PC-3 (cell line): ENCODE measurements at regions not wholly inside any gene's neighbourhood (a gene's known extent, or its start where the extent isn't known, plus 50 kb on each side); places are given as distances from the start of the nearest gene placed in this dataset.

Experiments used
- ATAC-seq: fragments of 200-7000 bp; cut with Tn5 transposase; 2 replicates; pipeline ENCODE4 v1.9.1; 2020; ENCODE audit warnings: mild to moderate bottlenecking, moderate library complexity
- BruUV-seq: library from RNA; stranded (reverse); fragments of 400-500 nt; replicated peaks from 2 replicates; lab custom pipeline; 2021; lab: Mats Ljungman, UMichigan
- CTCF ChIA-PET: fragments of 300-600 bp; sonication (Branson Sonifier 250); formaldehyde crosslinking; loops from one replicate; lab custom pipeline; 2022; ENCODE audit warnings: antibody characterized with exemption; lab: Charles Lee
- POLR2A ChIA-PET: fragments of 300-600 bp; sonication (Branson Sonifier 250); formaldehyde crosslinking; loops from one replicate; lab custom pipeline; 2022; ENCODE audit warnings: antibody characterized with exemption; ENCODE audit not compliant: unreplicated experiment; lab: Charles Lee
- DNase-seq: peaks from one replicate; pipeline ENCODE4 v3.0.0-alpha.2; 2015
- H2AFZ ChIP-seq: fragments of 300-600 bp; sonication (generic); 2 replicates; pipeline ENCODE4 v1.6.0; 2016; ENCODE audit warnings: antibody characterized with exemption, low read length
- H3F3A ChIP-seq: fragments of 300-600 bp; sonication (generic); one replicate; pipeline ENCODE4 v1.6.0; 2017; ENCODE audit warnings: antibody characterized with exemption, low read length, control low read depth, mild to moderate bottlenecking; ENCODE audit not compliant: unreplicated experiment
- H3K27ac ChIP-seq: fragments of 300-600 bp; sonication (generic); 2 replicates; pipeline ENCODE4 v1.5.1; 2016; ENCODE audit warnings: mild to moderate bottlenecking, low read length
- H3K27me3 ChIP-seq: fragments of 300-600 bp; sonication (generic); 2 replicates; pipeline ENCODE4 v1.6.1; 2016; ENCODE audit warnings: low read length, mixed read lengths
- H3K36me3 ChIP-seq: fragments of 300-600 bp; sonication (generic); 2 replicates; pipeline ENCODE4 v1.6.1; 2016; ENCODE audit warnings: low read depth, mixed run types, low read length, mixed read lengths
- H3K4me1 ChIP-seq: fragments of 300-600 bp; sonication (generic); 2 replicates; pipeline ENCODE4 v1.5.1; 2016; ENCODE audit warnings: low read length; ENCODE audit not compliant: insufficient read depth
- H3K4me2 ChIP-seq: fragments of 300-600 bp; sonication (generic); 2 replicates; pipeline ENCODE4 v1.6.0; 2016; ENCODE audit warnings: low read length
- H3K4me3 ChIP-seq: fragments of 300-600 bp; sonication (generic); 2 replicates; pipeline ENCODE4 v1.5.1; 2016; ENCODE audit warnings: mild to moderate bottlenecking, low read length, mixed read lengths
- H3K79me2 ChIP-seq: fragments of 300-600 bp; sonication (generic); 2 replicates; pipeline ENCODE4 v1.6.1; 2017; ENCODE audit warnings: low read length, mixed read lengths
- H3K9ac ChIP-seq: fragments of 300-600 bp; sonication (generic); 2 replicates; pipeline ENCODE4 v1.6.0; 2016; ENCODE audit warnings: mild to moderate bottlenecking, low read length
- H3K9me2 ChIP-seq: fragments of 300-600 bp; sonication (generic); replicated peaks from 2 replicates; pipeline ENCODE4 v1.6.1; 2016; ENCODE audit warnings: mixed run types, low read length, mixed read lengths
- H3K9me3 ChIP-seq: fragments of 300-600 bp; sonication (generic); 2 replicates; pipeline ENCODE4 v1.6.1; 2016; ENCODE audit warnings: low read length, mixed read lengths
- H4K20me1 ChIP-seq: fragments of 300-600 bp; sonication (generic); 2 replicates; pipeline ENCODE4 v1.6.1; 2016; ENCODE audit warnings: low read length, mixed read lengths
- EZH2 ChIP-seq: fragments of 300-600 bp; sonication (generic); IDR thresholded peaks from one replicate; pipeline ENCODE4 v1.6.1; 2017; ENCODE audit warnings: antibody characterized with exemption, mild to moderate bottlenecking, low read length; ENCODE audit not compliant: unreplicated experiment
- EZH2phosphoT487 ChIP-seq: fragments of 300-600 bp; sonication (generic); IDR thresholded peaks from 2 replicates; pipeline ENCODE4 v1.6.1; 2018; ENCODE audit warnings: mild to moderate bottlenecking, antibody characterized with exemption, low read length, borderline replicate concordance
- intact Hi-C: fragments of 100-400 bp; cut with micrococcal nuclease; formaldehyde crosslinking; loops from 2 replicates; pipeline ENCODE4 v1.9.0; 2023
- TF ChIP-seq, protein P1 (sequence below): fragments of 300-600 bp; sonication (generic); conservative IDR thresholded peaks from 2 replicates; pipeline ENCODE4 v1.5.1; 2017; ENCODE audit warnings: antibody characterized with exemption, low read depth, mild to moderate bottlenecking, low read length

- no peak overlapping the region for H3K27ac ChIP-seq
- H3K9me3 ChIP-seq, result peaks cover 8% of the 10 kb centered on the region; the same call in 1 of the 2 replicates
- H3K4me1 ChIP-seq, result no peaks in the 10 kb centered on the region
- intact Hi-C loops, result no loop called here
- no peak overlapping the region for H3K4me2 ChIP-seq
- no peak overlapping the region for H3K4me3 ChIP-seq
- CTCF ChIA-PET, result no interaction called here
- H3F3A ChIP-seq, result no peaks in the 10 kb centered on the region
- H3K9ac ChIP-seq, result no peak overlapping the region
- H3K79me2 ChIP-seq, result no peaks in the 10 kb centered on the region
- no peaks in the 10 kb centered on the region for H3K36me3 ChIP-seq
- ATAC-seq, result no peak
- POLR2A ChIA-PET, result no interaction called here
- no TSS peak for BruUV-seq
- TF ChIP-seq, protein P1, sequence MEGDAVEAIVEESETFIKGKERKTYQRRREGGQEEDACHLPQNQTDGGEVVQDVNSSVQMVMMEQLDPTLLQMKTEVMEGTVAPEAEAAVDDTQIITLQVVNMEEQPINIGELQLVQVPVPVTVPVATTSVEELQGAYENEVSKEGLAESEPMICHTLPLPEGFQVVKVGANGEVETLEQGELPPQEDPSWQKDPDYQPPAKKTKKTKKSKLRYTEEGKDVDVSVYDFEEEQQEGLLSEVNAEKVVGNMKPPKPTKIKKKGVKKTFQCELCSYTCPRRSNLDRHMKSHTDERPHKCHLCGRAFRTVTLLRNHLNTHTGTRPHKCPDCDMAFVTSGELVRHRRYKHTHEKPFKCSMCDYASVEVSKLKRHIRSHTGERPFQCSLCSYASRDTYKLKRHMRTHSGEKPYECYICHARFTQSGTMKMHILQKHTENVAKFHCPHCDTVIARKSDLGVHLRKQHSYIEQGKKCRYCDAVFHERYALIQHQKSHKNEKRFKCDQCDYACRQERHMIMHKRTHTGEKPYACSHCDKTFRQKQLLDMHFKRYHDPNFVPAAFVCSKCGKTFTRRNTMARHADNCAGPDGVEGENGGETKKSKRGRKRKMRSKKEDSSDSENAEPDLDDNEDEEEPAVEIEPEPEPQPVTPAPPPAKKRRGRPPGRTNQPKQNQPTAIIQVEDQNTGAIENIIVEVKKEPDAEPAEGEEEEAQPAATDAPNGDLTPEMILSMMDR, result no peak
- TF ChIP-seq EZH2phosphoT487 (no peak), EZH2 (no peak)
- no peak overlapping the region for H2AFZ ChIP-seq
- no peak for DNase-seq
- no peaks in the 10 kb centered on the region for H3K27me3 ChIP-seq
- H4K20me1 ChIP-seq, result no peaks in the 10 kb centered on the region
- H3K9me2 ChIP-seq, result no peaks in the 10 kb centered on the region
Observed at GRCh38 chr3:6568999-6569493, 291.9 kb upstream of the GRM7 start.

GRCh38 chr3:6571448-6571847 is 289.5 kb upstream of the GRM7 start:
- peaks cover 19% of the 10 kb centered on the region for H3K9me3 ChIP-seq
- no peak overlapping the region for H3K4me3 ChIP-seq
- no peaks in the 10 kb centered on the region for H3K36me3 ChIP-seq
- no peak for TF ChIP-seq EZH2phosphoT487
- TF ChIP-seq, protein P1, result no peak
- TF ChIP-seq EZH2, result no peak
- no peaks in the 10 kb centered on the region for H4K20me1 ChIP-seq
- CTCF ChIA-PET, result no interaction called here
- H3K9me2 ChIP-seq, result no peaks in the 10 kb centered on the region
- POLR2A ChIA-PET, result no interaction called here
- ATAC-seq (no peak), DNase-seq (no peak)
- no peaks in the 10 kb centered on the region for H3K4me1 ChIP-seq
- BruUV-seq, result no TSS peak
- no peak overlapping the region for H3K9ac ChIP-seq
- no peaks in the 10 kb centered on the region for H3K79me2 ChIP-seq
- intact Hi-C loops, result no loop called here
- no peak overlapping the region for H3K27ac ChIP-seq
- no peaks in the 10 kb centered on the region for H3K27me3 ChIP-seq
- no peaks in the 10 kb centered on the region for H3F3A ChIP-seq
- no peak overlapping the region for H3K4me2 ChIP-seq
- no peak overlapping the region for H2AFZ ChIP-seq

- TF ChIP-seq EZH2phosphoT487, result no peak
- TF ChIP-seq, protein P1, result no peak
- no peak for TF ChIP-seq EZH2
- Histone ChIP-seq H3K9ac (no peak overlapping the region), H3K9me2 (no peaks in the 10 kb centered on the region), H3K27ac (no peak overlapping the region), H3K27me3 (no peaks in the 10 kb centered on the region), H3K4me1 (no peaks in the 10 kb centered on the region), H2AFZ (no peak overlapping the region), H3K4me2 (no peak overlapping the region), H3K79me2 (no peaks in the 10 kb centered on the region), H3F3A (no peaks in the 10 kb centered on the region), H3K4me3 (no peak overlapping the region), H4K20me1 (no peaks in the 10 kb centered on the region), H3K36me3 (no peaks in the 10 kb centered on the region), H3K9me3 (peaks cover 43% of the 10 kb centered on the region)
- DNase-seq (no peak), ATAC-seq (no peak)
- no TSS peak for BruUV-seq
- intact Hi-C loops, result no loop called here
- CTCF ChIA-PET, result no interaction called here
- POLR2A ChIA-PET, result no interaction called here
Observed at GRCh38 chr3:6577584-6577983, 283.3 kb upstream of the GRM7 start.
